Osteoblast (primary cell): ENCODE measurements at regions not wholly inside any gene's neighbourhood (a gene's known extent, or its start where the extent isn't known, plus 50 kb on each side); places are given as distances from the start of the nearest gene placed in this dataset.

ENCODE experiments used
- DNase-seq: peaks from one replicate; pipeline ENCODE4 v3.0.0; 2011; ENCODE audit warnings: low spot score, mixed read lengths; ENCODE audit not compliant: insufficient read length; ENCODE audit errors: missing footprints
- H2AFZ ChIP-seq: 2 replicates; pipeline ENCODE4 v1.6.0; 2011; ENCODE audit warnings: mild to moderate bottlenecking, low read length
- H3K27ac ChIP-seq: 2 replicates; pipeline ENCODE4 v1.5.1; 2011; ENCODE audit warnings: mild to moderate bottlenecking, low read depth, low read length, moderate library complexity
- H3K27me3 ChIP-seq: 2 replicates; pipeline ENCODE4 v1.6.0; 2012; ENCODE audit warnings: mild to moderate bottlenecking, control low read depth, inconsistent platforms, low read length, moderate library complexity; ENCODE audit not compliant: insufficient read depth
- H3K36me3 ChIP-seq: 2 replicates; pipeline ENCODE4 v1.5.1; 2011; ENCODE audit warnings: mild to moderate bottlenecking, low read length, control low read depth, moderate library complexity; ENCODE audit not compliant: insufficient read depth
- H3K4me1 ChIP-seq: 2 replicates; pipeline ENCODE4 v1.5.1; 2011; ENCODE audit warnings: mild to moderate bottlenecking, low read length, control low read depth, moderate library complexity; ENCODE audit not compliant: insufficient read depth
- H3K4me2 ChIP-seq: 2 replicates; pipeline ENCODE4 v1.6.0; 2011; ENCODE audit warnings: mild to moderate bottlenecking, low read length; ENCODE audit not compliant: insufficient read depth
- H3K4me3 ChIP-seq: fragments of 200-600 bp; sonication (generic); 3 replicates; pipeline ENCODE4 v1.5.1; 2012; ENCODE audit warnings: mild to moderate bottlenecking, low read length, inconsistent platforms; ENCODE audit not compliant: insufficient read depth
- H3K79me2 ChIP-seq: 2 replicates; pipeline ENCODE4 v1.6.0; 2012; ENCODE audit warnings: mild to moderate bottlenecking, low read length, control low read depth, inconsistent platforms; ENCODE audit not compliant: insufficient read depth
- H3K9me3 ChIP-seq: 2 replicates; pipeline ENCODE4 v1.5.1; 2011; ENCODE audit warnings: low read depth, low read length, control low read depth
- H4K20me1 ChIP-seq: 2 replicates; pipeline ENCODE4 v1.6.0; 2012; ENCODE audit warnings: mild to moderate bottlenecking, low read length, control low read depth; ENCODE audit not compliant: insufficient read depth
- CTCF ChIP-seq: IDR thresholded peaks from 2 replicates; pipeline ENCODE4 v1.5.1; 2011; ENCODE audit warnings: mild to moderate bottlenecking, low read depth, low read length, moderate library complexity; ENCODE audit errors: extremely low read depth

GRCh38 chr12:124460771-124461170 lies 106.6 kb downstream of the NCOR2 start:
- H3K36me3 ChIP-seq, result peaks cover 42% of the 10 kb centered on the region
- TF ChIP-seq CTCF, result no peak
- H3K27ac ChIP-seq, result no peak overlapping the region
- peaks cover 65% of the 10 kb centered on the region for H4K20me1 ChIP-seq
- no peak overlapping the region for H3K4me3 ChIP-seq
- no peaks in the 10 kb centered on the region for H3K9me3 ChIP-seq
- no peak overlapping the region for H3K4me2 ChIP-seq
- H3K27me3 ChIP-seq, result no peaks in the 10 kb centered on the region
- H2AFZ ChIP-seq, result no peak overlapping the region
- peaks cover 4% of the 10 kb centered on the region for H3K79me2 ChIP-seq
- H3K4me1 ChIP-seq, result peaks cover 9% of the 10 kb centered on the region
- no peak for DNase-seq

- TF ChIP-seq CTCF, result no peak
- no peak overlapping the region for H3K4me2 ChIP-seq
- H2AFZ ChIP-seq, result no peak overlapping the region
- H3K4me1 ChIP-seq, result peaks cover 11% of the 10 kb centered on the region
- H3K27me3 ChIP-seq, result no peaks in the 10 kb centered on the region
- H3K79me2 ChIP-seq, result peaks cover 4% of the 10 kb centered on the region
- H3K4me3 ChIP-seq, result no peak overlapping the region
- peaks cover 39% of the 10 kb centered on the region for H3K36me3 ChIP-seq
- no peak for DNase-seq
- peaks cover 65% of the 10 kb centered on the region for H4K20me1 ChIP-seq
- H3K27ac ChIP-seq, result no peak overlapping the region
- H3K9me3 ChIP-seq, result no peaks in the 10 kb centered on the region
Observed at GRCh38 chr12:124459852-124460645, 107.4 kb downstream of the NCOR2 start.

DNA sequence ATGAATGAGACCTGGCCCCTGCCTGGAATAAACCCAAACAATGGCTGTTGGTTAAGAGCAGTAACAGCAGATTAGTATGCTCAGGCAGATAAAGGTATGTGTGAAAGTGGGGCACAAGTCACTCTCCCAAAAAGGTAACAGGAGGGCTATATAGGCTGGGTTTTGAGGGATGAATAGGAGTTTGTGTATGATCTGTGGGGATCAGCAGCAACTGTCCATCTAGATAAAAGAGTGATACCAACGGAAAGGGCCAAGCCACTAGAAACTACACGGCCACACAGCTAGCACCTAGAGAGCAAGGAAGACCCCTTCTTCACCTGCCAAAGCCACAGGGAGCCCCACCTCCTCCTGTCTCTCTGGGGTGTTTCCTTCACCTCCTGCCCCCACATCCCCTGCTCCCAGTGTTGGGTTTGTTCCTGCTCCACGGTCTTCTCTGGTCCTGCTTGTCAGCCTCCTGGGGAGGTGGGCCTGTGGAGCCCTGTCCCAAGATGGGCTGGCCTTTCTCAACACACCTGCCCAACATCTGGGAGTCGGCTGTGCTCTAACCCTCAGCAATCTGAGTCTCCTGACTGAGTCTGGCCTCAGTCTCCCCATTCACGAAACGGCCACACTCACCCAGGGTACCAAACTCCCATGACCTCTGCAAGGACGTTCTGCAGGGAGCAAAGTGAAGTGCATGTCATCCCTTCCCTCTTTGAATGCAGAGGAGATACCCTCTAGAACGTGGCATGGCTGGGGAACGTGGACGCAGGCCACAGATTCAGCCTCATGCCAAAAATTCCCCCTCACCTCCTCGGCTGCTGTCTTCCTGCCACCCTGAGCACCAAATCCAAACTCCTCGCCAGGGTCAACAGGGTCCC lies 108.2 kb downstream of the NCOR2 start:
- peaks cover 31% of the 10 kb centered on the region for H3K36me3 ChIP-seq
- H2AFZ ChIP-seq, result no peak overlapping the region
- H3K4me3 ChIP-seq, result no peak overlapping the region
- H3K4me2 ChIP-seq, result no peak overlapping the region
- H3K27me3 ChIP-seq, result no peaks in the 10 kb centered on the region
- H3K9me3 ChIP-seq, result no peaks in the 10 kb centered on the region
- peaks cover 19% of the 10 kb centered on the region for H3K4me1 ChIP-seq
- peaks cover 4% of the 10 kb centered on the region for H3K79me2 ChIP-seq
- H4K20me1 ChIP-seq, result peaks cover 61% of the 10 kb centered on the region
- no peak for DNase-seq
- no peak overlapping the region for H3K27ac ChIP-seq
- TF ChIP-seq CTCF, result no peak
